HL-60 (cell line): ENCODE measurements at regions not wholly inside any gene's neighbourhood (a gene's known extent, or its start where the extent isn't known, plus 50 kb on each side); places are given as distances from the start of the nearest gene placed in this dataset.

ENCODE experiments used
- DNase-seq, 2 experiments: peaks; one replicate each; pipeline ENCODE4 v3.0.0-alpha.2; 2010 to 2020; ENCODE audit warnings: low read depth in 1 of 2, low spot score in 1 of 2
- H3K27ac ChIP-seq: fragments of 250-450 bp; sonication (Bioruptor Pico); replicated peaks from 2 replicates; pipeline ENCODE4 v1.5.1; 2020; ENCODE audit warnings: mild to moderate bottlenecking, moderate library complexity
- H3K27me3 ChIP-seq: fragments of 250-450 bp; sonication (Bioruptor Pico); 2 replicates; pipeline ENCODE4 v1.5.1; 2021; ENCODE audit warnings: mild to moderate bottlenecking, moderate library complexity; ENCODE audit not compliant: insufficient read depth, poor library complexity, severe bottlenecking
- H3K4me3 ChIP-seq: replicated peaks from 2 replicates; pipeline ENCODE4 v1.5.1; 2011; ENCODE audit warnings: mild to moderate bottlenecking, control low read depth, low read length; ENCODE audit not compliant: insufficient read depth
- CTCF ChIP-seq: IDR thresholded peaks from one replicate; pipeline ENCODE4 v1.5.1; 2011; ENCODE audit warnings: low read length, control low read depth, inconsistent platforms; ENCODE audit not compliant: insufficient read depth
- GABPA ChIP-seq: IDR thresholded peaks from 2 replicates; pipeline ENCODE4 v1.6.1; 2012; ENCODE audit warnings: low read depth
- POLR2AphosphoS5 ChIP-seq: IDR thresholded peaks from 2 replicates; pipeline ENCODE4 v1.6.1; 2012; ENCODE audit warnings: low read depth
- REST ChIP-seq: IDR thresholded peaks from 2 replicates; pipeline ENCODE4 v1.6.1; 2012; ENCODE audit warnings: low read depth; ENCODE audit not compliant: insufficient replicate concordance
- SPI1 ChIP-seq: IDR thresholded peaks from 2 replicates; pipeline ENCODE4 v1.6.1; 2012; ENCODE audit warnings: low read depth, mild to moderate bottlenecking, borderline replicate concordance

- H3K4me3 ChIP-seq, result no peak overlapping the region
- TF ChIP-seq SPI1 (no peak), GABPA (no peak), REST (no peak), CTCF (no peak), POLR2AphosphoS5 (no peak)
Observed at GRCh38 chr11:23284631-23285030, 424.4 kb upstream of the CCDC179 start.

GRCh38 chr11:23288003-23288783 is 427.9 kb upstream of the CCDC179 start:
- H3K27ac ChIP-seq, result no peak overlapping the region

More at GRCh38 chr11:23284631-23285030, 424.4 kb upstream of the CCDC179 start:
- no peaks in the 10 kb centered on the region for H3K27me3 ChIP-seq
- DNase-seq, result no peak
- no peak overlapping the region for H3K27ac ChIP-seq

More at GRCh38 chr11:23288003-23288783, 427.9 kb upstream of the CCDC179 start:
- TF ChIP-seq SPI1 (no peak), POLR2AphosphoS5 (no peak), CTCF (no peak), REST (no peak), GABPA (no peak)
- no peak for DNase-seq
- no peak overlapping the region for H3K4me3 ChIP-seq
- no peaks in the 10 kb centered on the region for H3K27me3 ChIP-seq
